ENCODE measurements at regions not wholly inside any gene's neighbourhood (a gene's known extent, or its start where the extent isn't known, plus 50 kb on each side); places are given as distances from the start of the nearest gene placed in this dataset.

DNA sequence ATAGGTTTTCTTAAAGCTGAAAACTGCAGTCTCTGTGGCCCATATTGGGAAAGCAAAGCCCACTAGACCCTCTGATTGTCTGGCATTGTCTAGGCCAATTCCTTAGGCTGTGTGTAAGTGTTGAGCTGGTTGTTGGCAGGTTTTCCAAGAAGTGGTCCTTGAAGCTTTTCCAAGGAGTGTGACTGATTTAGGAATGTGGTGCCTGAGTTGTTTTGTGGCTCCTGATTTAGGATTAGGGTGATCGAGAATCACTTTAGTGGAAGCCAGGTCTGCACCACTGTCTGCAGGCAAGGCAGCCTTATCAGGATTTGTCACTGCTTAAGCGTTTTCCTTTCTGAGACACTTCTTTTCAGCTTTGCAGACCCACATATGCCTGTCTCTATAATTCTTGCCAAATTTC is 339.0 kb upstream of the DDX53 start:
- Mint-ChIP-seq H3K4me1 (ENCODE audit: low read depth, unreplicated experiment) (no peaks in the 10 kb centered on the region), H3K4me3 (ENCODE audit: unreplicated experiment) (no peak overlapping the region), H3K9me3 (ENCODE audit: unreplicated experiment) (no peaks in the 10 kb centered on the region), H3K27ac (ENCODE audit: unreplicated experiment) (no peak overlapping the region), H3K27me3 (ENCODE audit: insufficient read depth, unreplicated experiment) (no peaks in the 10 kb centered on the region), H3K36me3 (ENCODE audit: insufficient read depth, unreplicated experiment) (no peaks in the 10 kb centered on the region)
- Histone ChIP-seq H3K27me3 (replicated peaks; ENCODE audit: control insufficient read depth, insufficient read depth, low read length) (no peaks in the 10 kb centered on the region), H3K4me1 (no peaks in the 10 kb centered on the region), H3K9me3 (no peaks in the 10 kb centered on the region), H3K4me3 (ENCODE audit: low read depth, low read length) (no peak overlapping the region), H3K36me3 (ENCODE audit: control insufficient read depth, insufficient read depth, low read length) (no peaks in the 10 kb centered on the region)
- BruUV-seq (replicated peaks), result no TSS peak
- POLR2A ChIA-PET, result no interaction called here
- CTCF ChIA-PET, result no interaction called here
- DNase-seq, result no peak
- intact Hi-C loops (cut with micrococcal nuclease; ENCODE audit: unreplicated experiment), result no loop called here
- TF ChIP-seq, protein P1, sequence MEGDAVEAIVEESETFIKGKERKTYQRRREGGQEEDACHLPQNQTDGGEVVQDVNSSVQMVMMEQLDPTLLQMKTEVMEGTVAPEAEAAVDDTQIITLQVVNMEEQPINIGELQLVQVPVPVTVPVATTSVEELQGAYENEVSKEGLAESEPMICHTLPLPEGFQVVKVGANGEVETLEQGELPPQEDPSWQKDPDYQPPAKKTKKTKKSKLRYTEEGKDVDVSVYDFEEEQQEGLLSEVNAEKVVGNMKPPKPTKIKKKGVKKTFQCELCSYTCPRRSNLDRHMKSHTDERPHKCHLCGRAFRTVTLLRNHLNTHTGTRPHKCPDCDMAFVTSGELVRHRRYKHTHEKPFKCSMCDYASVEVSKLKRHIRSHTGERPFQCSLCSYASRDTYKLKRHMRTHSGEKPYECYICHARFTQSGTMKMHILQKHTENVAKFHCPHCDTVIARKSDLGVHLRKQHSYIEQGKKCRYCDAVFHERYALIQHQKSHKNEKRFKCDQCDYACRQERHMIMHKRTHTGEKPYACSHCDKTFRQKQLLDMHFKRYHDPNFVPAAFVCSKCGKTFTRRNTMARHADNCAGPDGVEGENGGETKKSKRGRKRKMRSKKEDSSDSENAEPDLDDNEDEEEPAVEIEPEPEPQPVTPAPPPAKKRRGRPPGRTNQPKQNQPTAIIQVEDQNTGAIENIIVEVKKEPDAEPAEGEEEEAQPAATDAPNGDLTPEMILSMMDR (IDR thresholded peaks at IDR 0.05; ENCODE audit: insufficient read depth in 1 of 2, low read depth in 1 of 2, low read length in 1 of 2, severe bottlenecking in 1 of 2, unreplicated experiment in 1 of 2), result no peak

DNA sequence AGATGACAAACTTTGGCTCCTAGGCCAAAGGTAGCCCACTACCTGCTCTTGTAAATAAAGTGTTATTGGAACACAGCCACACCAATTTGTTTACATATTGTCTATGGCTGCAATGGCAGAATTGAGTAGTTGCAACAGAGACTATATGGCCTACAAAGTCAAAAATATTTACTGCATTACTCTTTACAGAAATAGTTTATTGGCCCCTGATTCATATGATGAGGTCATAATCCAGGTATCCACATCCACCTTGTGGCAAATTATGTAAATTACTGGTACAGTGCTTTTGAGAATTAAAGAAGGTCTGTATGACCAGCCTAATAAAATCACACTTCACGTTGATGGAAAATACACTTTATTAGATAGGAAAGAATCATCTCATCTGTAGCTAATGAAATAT is 337.0 kb upstream of the DDX53 start:
- BruUV-seq (replicated peaks), result no TSS peak
- Mint-ChIP-seq H3K4me3 (ENCODE audit: unreplicated experiment) (no peak overlapping the region), H3K36me3 (ENCODE audit: insufficient read depth, unreplicated experiment) (no peaks in the 10 kb centered on the region), H3K9me3 (ENCODE audit: unreplicated experiment) (no peaks in the 10 kb centered on the region), H3K27ac (ENCODE audit: unreplicated experiment) (no peak overlapping the region), H3K27me3 (ENCODE audit: insufficient read depth, unreplicated experiment) (no peaks in the 10 kb centered on the region), H3K4me1 (ENCODE audit: low read depth, unreplicated experiment) (no peaks in the 10 kb centered on the region)
- Histone ChIP-seq H3K4me1 (no peaks in the 10 kb centered on the region), H3K27me3 (replicated peaks; ENCODE audit: control insufficient read depth, insufficient read depth, low read length) (no peaks in the 10 kb centered on the region), H3K36me3 (ENCODE audit: control insufficient read depth, insufficient read depth, low read length) (no peaks in the 10 kb centered on the region), H3K9me3 (no peaks in the 10 kb centered on the region), H3K4me3 (ENCODE audit: low read depth, low read length) (no peak overlapping the region)
- CTCF ChIA-PET, result no interaction called here
- intact Hi-C loops (cut with micrococcal nuclease; ENCODE audit: unreplicated experiment), result no loop called here
- no peak for DNase-seq
- POLR2A ChIA-PET, result no interaction called here
- TF ChIP-seq, protein P1 (IDR thresholded peaks at IDR 0.05; ENCODE audit: insufficient read depth in 1 of 2, low read depth in 1 of 2, low read length in 1 of 2, severe bottlenecking in 1 of 2, unreplicated experiment in 1 of 2), result no peak

DNA sequence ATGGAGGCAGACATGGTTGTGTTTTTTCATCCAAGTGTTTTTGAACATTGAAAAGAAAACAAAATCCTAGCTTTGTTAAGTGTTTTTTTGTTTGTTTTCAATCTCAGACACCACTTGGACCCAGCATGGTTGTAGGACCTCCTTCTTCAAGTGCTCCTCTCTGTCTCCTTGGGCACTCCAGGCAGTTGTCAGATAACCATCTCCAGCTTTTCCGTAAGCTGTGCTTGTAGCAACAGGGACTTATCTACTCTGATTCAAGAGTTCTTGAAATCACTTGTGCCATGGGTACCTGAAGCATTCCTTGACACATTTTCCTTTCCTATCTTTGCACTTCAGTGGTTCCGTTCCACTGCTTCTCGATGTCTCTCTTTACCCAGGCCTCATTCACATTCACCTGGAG is 334.9 kb upstream of the DDX53 start:
- Mint-ChIP-seq H3K4me1 (ENCODE audit: low read depth, unreplicated experiment) (no peaks in the 10 kb centered on the region), H3K9me3 (ENCODE audit: unreplicated experiment) (no peaks in the 10 kb centered on the region), H3K27ac (ENCODE audit: unreplicated experiment) (no peak overlapping the region), H3K36me3 (ENCODE audit: insufficient read depth, unreplicated experiment) (no peaks in the 10 kb centered on the region), H3K27me3 (ENCODE audit: insufficient read depth, unreplicated experiment) (peaks cover 4% of the 10 kb centered on the region), H3K4me3 (ENCODE audit: unreplicated experiment) (no peak overlapping the region)
- ChIA-PET POLR2A (no interaction called here), CTCF (interaction anchor here (0.7 kb wide), 1 partner anchor 679 kb away, joined by 3 read pairs; no protein-coding TSS in a partner anchor)
- Histone ChIP-seq H3K4me3 (ENCODE audit: low read depth, low read length) (no peak overlapping the region), H3K4me1 (no peaks in the 10 kb centered on the region), H3K27me3 (replicated peaks; ENCODE audit: control insufficient read depth, insufficient read depth, low read length) (no peaks in the 10 kb centered on the region), H3K9me3 (no peaks in the 10 kb centered on the region), H3K36me3 (ENCODE audit: control insufficient read depth, insufficient read depth, low read length) (no peaks in the 10 kb centered on the region)
- no peak for DNase-seq
- intact Hi-C loops (cut with micrococcal nuclease; ENCODE audit: unreplicated experiment), result no loop called here
- TF ChIP-seq, protein P1 (IDR thresholded peaks at IDR 0.05; ENCODE audit: insufficient read depth in 1 of 2, low read depth in 1 of 2, low read length in 1 of 2, severe bottlenecking in 1 of 2, unreplicated experiment in 1 of 2), result no peak
- BruUV-seq (replicated peaks), result no TSS peak

Measured in Caco-2 (cell line).